Upper lobe of left lung (tissue), 6 donors: ENCODE measurements at regions not wholly inside any gene's neighbourhood (a gene's known extent, or its start where the extent isn't known, plus 50 kb on each side); places are given as distances from the start of the nearest gene placed in this dataset.

Source experiments
- ATAC-seq, 2 donors: fragments of 200-7000 bp; cut with Tn5 transposase; one replicate each; pipeline ENCODE4 v1.9.1; 2022; ENCODE audit warnings: mild to moderate bottlenecking in 2 of 2, moderate library complexity in 2 of 2; ENCODE audit not compliant: low FRiP score in 2 of 2
- DNase-seq, 2 donors: peaks; one replicate each; pipeline ENCODE4 v3.0.0-alpha.2; 2019 to 2020
- H3K27ac ChIP-seq, 4 donors: fragments of 200-600 bp; sonication (generic); one replicate each; pipeline ENCODE4 v1.5.1; 2016 to 2019
- H3K27me3 ChIP-seq, 4 donors: fragments of 200-600 bp; sonication (generic); one replicate each; pipeline ENCODE4 v1.5.1; 2017 to 2019
- H3K36me3 ChIP-seq, 4 donors: fragments of 200-600 bp; sonication (generic); one replicate each; pipeline ENCODE4 v1.5.1; 2016 to 2019
- H3K4me1 ChIP-seq, 4 donors: fragments of 200-600 bp; sonication (generic); one replicate each; pipeline ENCODE4 v1.5.1; 2018 to 2019
- H3K4me3 ChIP-seq, 4 donors: fragments of 200-600 bp; sonication (generic); one replicate each; pipeline ENCODE4 v1.5.1; 2017 to 2019; ENCODE audit warnings: mild to moderate bottlenecking in 2 of 4, moderate library complexity in 1 of 4
- H3K9me3 ChIP-seq, 4 donors: fragments of 200-600 bp; sonication (generic); one replicate each; pipeline ENCODE4 v1.5.1; 2018 to 2019
- EP300 ChIP-seq, 4 donors: sonication (generic); formaldehyde crosslinking; IDR thresholded peaks; one replicate each; pipeline ENCODE4 v1.5.1; 2017; ENCODE audit warnings: antibody characterized with exemption in 4 of 4, control low read depth in 2 of 4
- POLR2A ChIP-seq, 4 donors: fragments of 450-650 bp; IDR thresholded peaks; one replicate each; pipeline ENCODE4 v1.5.1; 2016 to 2017; ENCODE audit warnings: antibody characterized with exemption in 4 of 4, mild to moderate bottlenecking in 2 of 4
- POLR2AphosphoS5 ChIP-seq, 2 donors: sonication (generic); formaldehyde crosslinking; IDR thresholded peaks; one replicate each; pipeline ENCODE4 v1.5.1; 2017; ENCODE audit warnings: antibody characterized with exemption in 2 of 2
- WGBS, 2 donors: methylation state at CpG; one replicate each; pipeline ENCODE4 v1.1.5; 2017 to 2018; 5-methylcytosine and 5-hydroxymethylcytosine counted together
- TF ChIP-seq, protein P1 (sequence below), 6 experiments: fragments of 450-650 bp in 4 of 6; fragments of 200-600 bp in 2 of 6; sonication (generic) in 2 of 6; IDR thresholded peaks; one replicate each; pipeline ENCODE4 v1.5.1; 2016 to 2019; ENCODE audit warnings: antibody characterized with exemption in 6 of 6
- donor health status: DM: no; HTN: no; CAD: no; lungs with moderate emphysema.
- donor health status: DM: no; HTN: yes; CAD: no; lungs with severe emphysema.

DNA sequence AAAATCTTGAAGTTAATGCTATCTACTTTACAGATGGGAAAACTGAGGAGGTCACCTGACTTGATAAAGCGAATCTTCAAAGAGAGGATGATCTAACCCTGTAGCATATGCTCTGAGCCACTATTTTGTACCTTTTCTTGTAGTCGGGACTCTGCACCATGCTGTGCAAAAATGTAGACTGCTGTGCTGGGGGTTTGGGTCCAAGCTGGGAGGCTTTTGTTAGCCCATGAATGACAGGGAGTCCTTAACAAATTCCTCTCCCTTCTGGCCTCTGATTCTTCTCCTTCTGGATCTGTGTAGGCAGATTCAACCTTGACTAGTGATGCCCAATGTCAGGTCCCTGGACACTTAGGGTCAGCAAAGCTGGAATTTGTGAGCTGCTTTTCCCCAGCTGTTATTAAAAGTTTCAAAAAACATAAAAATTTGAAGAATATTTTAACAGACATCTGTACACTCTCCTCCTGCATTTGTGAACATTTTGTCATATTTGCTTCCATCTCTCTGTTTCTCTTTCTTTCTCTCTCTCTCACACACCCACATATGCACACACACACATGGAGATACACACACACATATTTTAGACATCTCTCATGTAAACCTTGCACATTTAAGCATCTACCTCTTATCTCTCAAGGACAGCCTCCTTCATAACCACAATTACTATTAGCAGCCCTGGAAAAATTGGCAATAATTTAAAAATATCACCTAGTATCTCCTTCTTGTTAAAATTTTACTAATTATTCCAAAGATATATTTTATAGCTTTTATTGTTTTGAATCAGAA, 335.0 kb upstream of the TRIB2 start:
- Histone ChIP-seq H3K36me3 (no peaks in the 10 kb centered on the region), H3K4me1 (no peaks in the 10 kb centered on the region), H3K27ac (no peak overlapping the region), H3K27me3 (no peaks in the 10 kb centered on the region), H3K4me3 (no peak overlapping the region), H3K9me3 (no peaks in the 10 kb centered on the region)
- ATAC-seq (no peak), DNase-seq (no peak)
- 81 to 89% methylated on average over 2 of the region's 2 CpGs for WGBS, 2 donors
- no peak for TF ChIP-seq POLR2AphosphoS5 (IDR thresholded peaks at IDR 0.05)
- no peak for TF ChIP-seq EP300 (IDR thresholded peaks at IDR 0.05)
- no peak for TF ChIP-seq POLR2A (IDR thresholded peaks at IDR 0.05)
- TF ChIP-seq, protein P1, sequence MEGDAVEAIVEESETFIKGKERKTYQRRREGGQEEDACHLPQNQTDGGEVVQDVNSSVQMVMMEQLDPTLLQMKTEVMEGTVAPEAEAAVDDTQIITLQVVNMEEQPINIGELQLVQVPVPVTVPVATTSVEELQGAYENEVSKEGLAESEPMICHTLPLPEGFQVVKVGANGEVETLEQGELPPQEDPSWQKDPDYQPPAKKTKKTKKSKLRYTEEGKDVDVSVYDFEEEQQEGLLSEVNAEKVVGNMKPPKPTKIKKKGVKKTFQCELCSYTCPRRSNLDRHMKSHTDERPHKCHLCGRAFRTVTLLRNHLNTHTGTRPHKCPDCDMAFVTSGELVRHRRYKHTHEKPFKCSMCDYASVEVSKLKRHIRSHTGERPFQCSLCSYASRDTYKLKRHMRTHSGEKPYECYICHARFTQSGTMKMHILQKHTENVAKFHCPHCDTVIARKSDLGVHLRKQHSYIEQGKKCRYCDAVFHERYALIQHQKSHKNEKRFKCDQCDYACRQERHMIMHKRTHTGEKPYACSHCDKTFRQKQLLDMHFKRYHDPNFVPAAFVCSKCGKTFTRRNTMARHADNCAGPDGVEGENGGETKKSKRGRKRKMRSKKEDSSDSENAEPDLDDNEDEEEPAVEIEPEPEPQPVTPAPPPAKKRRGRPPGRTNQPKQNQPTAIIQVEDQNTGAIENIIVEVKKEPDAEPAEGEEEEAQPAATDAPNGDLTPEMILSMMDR (IDR thresholded peaks at IDR 0.05): no peak

- Histone ChIP-seq H3K4me3 (no peak overlapping the region), H3K4me1 (no peaks in the 10 kb centered on the region), H3K36me3 (no peaks in the 10 kb centered on the region), H3K27me3 (no peaks in the 10 kb centered on the region), H3K9me3 (no peaks in the 10 kb centered on the region), H3K27ac (no peak overlapping the region)
- TF ChIP-seq POLR2A (IDR thresholded peaks at IDR 0.05) (no peak), EP300 (IDR thresholded peaks at IDR 0.05) (no peak), POLR2AphosphoS5 (IDR thresholded peaks at IDR 0.05) (no peak)
- TF ChIP-seq, protein P1 (IDR thresholded peaks at IDR 0.05): no peak
- DNase-seq (no peak), ATAC-seq (no peak)
- WGBS, 2 donors: 87 to 93% methylated on average over 4 of the region's 4 CpGs
Observed at GRCh38 chr2:12382366-12382765, 334.4 kb upstream of the TRIB2 start.

DNA sequence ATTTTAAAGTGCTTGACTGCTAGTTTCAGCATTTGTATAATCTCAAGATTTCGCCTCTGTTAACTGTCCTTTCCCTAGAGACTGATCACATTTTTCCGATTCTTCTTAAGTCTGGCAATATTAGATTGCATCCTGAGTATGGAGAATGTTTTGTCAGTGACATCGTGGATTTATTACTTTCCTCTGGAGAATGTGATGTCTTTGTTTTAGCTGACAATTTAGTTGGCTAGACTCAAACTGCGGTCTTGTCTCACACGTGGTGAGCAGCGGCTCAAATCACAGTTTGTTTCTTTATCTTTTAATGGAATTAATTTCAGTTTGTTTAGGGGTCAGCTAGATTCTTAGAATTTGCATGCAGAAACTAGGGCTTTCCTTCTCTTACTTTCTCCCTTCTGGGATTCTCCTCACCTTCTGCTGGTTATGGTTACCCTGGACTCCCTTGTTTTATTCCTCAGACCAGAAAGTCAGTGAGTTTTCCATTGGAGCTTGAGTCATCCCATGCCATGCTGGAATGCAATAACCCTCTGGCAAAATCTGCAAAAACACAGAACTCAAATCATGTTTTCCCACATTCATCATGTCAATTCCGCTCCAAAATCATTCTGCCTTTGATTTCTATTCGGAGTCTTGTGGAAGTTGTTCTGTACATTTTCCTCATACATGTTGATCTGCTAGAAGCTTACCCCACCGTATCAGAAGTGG, 327.2 kb upstream of the TRIB2 start:
- DNase-seq (no peak), ATAC-seq (no peak)
- no peaks in the 10 kb centered on the region for H3K9me3 ChIP-seq
- no peak overlapping the region for H3K27ac ChIP-seq
- no peak overlapping the region for H3K4me3 ChIP-seq
- no peaks in the 10 kb centered on the region for H3K27me3 ChIP-seq
- H3K4me1 ChIP-seq: no peaks in the 10 kb centered on the region
- TF ChIP-seq POLR2A (IDR thresholded peaks at IDR 0.05): no peak
- no peak for TF ChIP-seq EP300 (IDR thresholded peaks at IDR 0.05)
- no peak for TF ChIP-seq POLR2AphosphoS5 (IDR thresholded peaks at IDR 0.05)
- TF ChIP-seq, protein P1 (IDR thresholded peaks at IDR 0.05): no peak
- 71 to 73% methylated on average over 9 of the region's 9 CpGs for WGBS, 2 donors
- H3K36me3 ChIP-seq: no peaks in the 10 kb centered on the region

DNA sequence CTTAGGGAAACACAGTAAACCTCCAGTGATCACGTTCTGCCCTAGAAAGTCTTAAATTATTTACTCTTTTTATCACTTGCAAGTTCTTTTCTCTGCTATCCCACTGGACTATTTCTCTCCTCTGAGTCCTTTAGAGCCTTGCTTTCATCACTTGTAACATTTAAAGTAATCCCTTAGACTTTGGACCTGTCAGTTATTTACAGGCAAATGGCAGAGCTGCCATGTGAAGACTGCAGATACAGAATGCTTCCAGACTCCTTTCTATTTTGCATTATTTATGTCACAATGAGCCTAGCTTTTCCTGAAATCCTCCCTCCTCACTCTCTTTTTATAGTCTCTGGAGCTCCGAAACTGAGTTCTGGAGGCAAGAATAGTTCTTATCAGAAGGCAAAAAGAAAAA, 325.6 kb upstream of the TRIB2 start:
- Histone ChIP-seq H3K4me3 (no peak overlapping the region), H3K27ac (no peak overlapping the region), H3K27me3 (no peaks in the 10 kb centered on the region), H3K4me1 (no peaks in the 10 kb centered on the region), H3K36me3 (no peaks in the 10 kb centered on the region), H3K9me3 (no peaks in the 10 kb centered on the region)
- ATAC-seq: no peak
- no peak for DNase-seq
- 85 to 95% methylated on average over 2 of the region's 2 CpGs for WGBS, 2 donors
- TF ChIP-seq POLR2AphosphoS5 (IDR thresholded peaks at IDR 0.05): no peak
- TF ChIP-seq, protein P1 (IDR thresholded peaks at IDR 0.05): no peak
- no peak for TF ChIP-seq EP300 (IDR thresholded peaks at IDR 0.05)
